Right lobe of liver (tissue), 4 donors: ENCODE measurements at regions not wholly inside any gene's neighbourhood (a gene's known extent, or its start where the extent isn't known, plus 50 kb on each side); places are given as distances from the start of the nearest gene placed in this dataset.

Experiments
- POLR2A ChIP-seq: fragments of 450-650 bp; IDR thresholded peaks from one replicate; pipeline ENCODE4 v1.6.1; 2017; ENCODE audit warnings: antibody characterized with exemption, mild to moderate bottlenecking
- TF ChIP-seq, protein P1 (sequence below), 4 donors: fragments of 200-600 bp in 3 of 4; fragments of 450-650 bp in 1 of 4; IDR thresholded peaks; one replicate each; pipeline versions ENCODE4 v1.5.1 to v1.8.0; 2016 to 2022; ENCODE audit warnings: antibody characterized with exemption in 4 of 4, mild to moderate bottlenecking in 2 of 4
- donor health status: DM: no; HTN: no; CAD: no.
- donor health status: DM: no; HTN: no; CAD: no.
- donor health status: DM: no; HTN: yes; CAD: no.

DNA sequence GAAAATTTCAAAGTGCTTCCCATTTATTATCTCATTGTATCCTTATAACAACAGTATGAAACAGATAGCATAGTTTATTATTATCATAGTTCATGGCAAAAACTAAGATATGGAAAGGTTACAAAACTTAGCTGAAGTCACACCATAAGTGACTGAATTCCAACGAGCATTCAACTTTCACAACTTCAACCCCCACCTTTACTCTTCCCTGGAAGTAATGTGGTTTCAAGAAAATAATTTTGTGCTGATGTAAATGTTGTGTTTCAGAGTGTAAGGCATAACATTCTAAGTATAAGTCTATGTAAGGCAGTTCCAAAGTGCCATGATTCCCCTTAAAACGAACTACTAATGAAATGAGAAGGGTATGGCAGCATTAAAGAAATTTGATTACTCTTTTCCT, 454.5 kb downstream of the BCAT1 start:
- TF ChIP-seq, protein P1, sequence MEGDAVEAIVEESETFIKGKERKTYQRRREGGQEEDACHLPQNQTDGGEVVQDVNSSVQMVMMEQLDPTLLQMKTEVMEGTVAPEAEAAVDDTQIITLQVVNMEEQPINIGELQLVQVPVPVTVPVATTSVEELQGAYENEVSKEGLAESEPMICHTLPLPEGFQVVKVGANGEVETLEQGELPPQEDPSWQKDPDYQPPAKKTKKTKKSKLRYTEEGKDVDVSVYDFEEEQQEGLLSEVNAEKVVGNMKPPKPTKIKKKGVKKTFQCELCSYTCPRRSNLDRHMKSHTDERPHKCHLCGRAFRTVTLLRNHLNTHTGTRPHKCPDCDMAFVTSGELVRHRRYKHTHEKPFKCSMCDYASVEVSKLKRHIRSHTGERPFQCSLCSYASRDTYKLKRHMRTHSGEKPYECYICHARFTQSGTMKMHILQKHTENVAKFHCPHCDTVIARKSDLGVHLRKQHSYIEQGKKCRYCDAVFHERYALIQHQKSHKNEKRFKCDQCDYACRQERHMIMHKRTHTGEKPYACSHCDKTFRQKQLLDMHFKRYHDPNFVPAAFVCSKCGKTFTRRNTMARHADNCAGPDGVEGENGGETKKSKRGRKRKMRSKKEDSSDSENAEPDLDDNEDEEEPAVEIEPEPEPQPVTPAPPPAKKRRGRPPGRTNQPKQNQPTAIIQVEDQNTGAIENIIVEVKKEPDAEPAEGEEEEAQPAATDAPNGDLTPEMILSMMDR (IDR thresholded peaks at IDR 0.05), result no peak
- TF ChIP-seq POLR2A, result no peak
